ENCODE measurements at regions not wholly inside any gene's neighbourhood (a gene's known extent, or its start where the extent isn't known, plus 50 kb on each side); places are given as distances from the start of the nearest gene placed in this dataset.

- TF ChIP-seq ETS1 (IDR thresholded peaks at IDR 0.05), result no peak
- TF ChIP-seq ZNF331 (CRISPR knock-in tag; IDR thresholded peaks at IDR 0.05; ENCODE audit: low read depth), result no peak
- TF ChIP-seq EZH2phosphoT487 (IDR thresholded peaks at IDR 0.05; ENCODE audit: unreplicated experiment), result no peak
- no peak for TF ChIP-seq JUNB (IDR thresholded peaks at IDR 0.05; ENCODE audit: unreplicated experiment)
- TF ChIP-seq REST (IDR thresholded peaks at IDR 0.05; ENCODE audit: unreplicated experiment), result no peak
Observed at GRCh38 chr7:97639036-97639435, 92.8 kb upstream of the TAC1 start (continued).

GRCh38 chr7:97659363-97660045 is 72.4 kb upstream of the TAC1 start:
- Mint-ChIP-seq H3K4me1 (no peaks in the 10 kb centered on the region; the same call in 2 of the 3 replicates), H3K36me3 (ENCODE audit: low read depth) (no peaks in the 10 kb centered on the region), H3K9me3 (no peaks in the 10 kb centered on the region), H3K27me3 (ENCODE audit: insufficient read depth, low read depth, poor library complexity) (no peaks in the 10 kb centered on the region), H3K4me3 (no peak overlapping the region), H3K27ac (no peak overlapping the region)
- H3K4me2 ChIP-seq, result no peak overlapping the region
- H3K4me1 ChIP-seq (ENCODE audit: insufficient read depth), result no peaks in the 10 kb centered on the region
- no peak overlapping the region for H2AFZ ChIP-seq
- no peaks in the 10 kb centered on the region for H3K36me3 ChIP-seq (ENCODE audit: insufficient read depth)
- no peaks in the 10 kb centered on the region for H3K27me3 ChIP-seq (ENCODE audit: insufficient read depth)
- H3K27ac ChIP-seq (ENCODE audit: low read depth), result no peak overlapping the region
- no peak overlapping the region for H3K4me3 ChIP-seq
- H3K79me2 ChIP-seq (replicated peaks; ENCODE audit: insufficient read depth), result no peaks in the 10 kb centered on the region
- H4K20me1 ChIP-seq (replicated peaks; ENCODE audit: insufficient read depth), result no peaks in the 10 kb centered on the region
- no peaks in the 10 kb centered on the region for H3F3A ChIP-seq (replicated peaks; ENCODE audit: low read depth)
- no peaks in the 10 kb centered on the region; the same call in 1 of the 2 replicates for H3K9me2 ChIP-seq (ENCODE audit: insufficient read depth)
- no peak for DNase-seq (ENCODE audit: low spot score)
- no peak for ATAC-seq
- TF ChIP-seq ZNF114 (CRISPR knock-in tag; IDR thresholded peaks at IDR 0.05), result no peak
- TF ChIP-seq EZH2phosphoT487 (IDR thresholded peaks at IDR 0.05; ENCODE audit: unreplicated experiment), result no peak
- no peak for TF ChIP-seq EZH2 (IDR thresholded peaks at IDR 0.05; ENCODE audit: low read depth, unreplicated experiment)
- no peak for TF ChIP-seq CREB1 (CRISPR knock-in tag; IDR thresholded peaks at IDR 0.05; ENCODE audit: low read depth)
- TF ChIP-seq ZNF331 (CRISPR knock-in tag; IDR thresholded peaks at IDR 0.05; ENCODE audit: low read depth), result no peak
- no peak for TF ChIP-seq ETS1 (IDR thresholded peaks at IDR 0.05)
- no peak for TF ChIP-seq ZNF462 (CRISPR knock-in tag; IDR thresholded peaks at IDR 0.05)
- TF ChIP-seq STAT1 (IDR thresholded peaks at IDR 0.05; ENCODE audit: unreplicated experiment), result no peak

All from GM23338 (cell line).